Cardiac muscle cell (in vitro differentiated cells and primary cell): ENCODE measurements at regions not wholly inside any gene's neighbourhood (a gene's known extent, or its start where the extent isn't known, plus 50 kb on each side); places are given as distances from the start of the nearest gene placed in this dataset.

Experiments used
- DNase-seq, 2 donors: peaks; one replicate each; pipeline versions ENCODE4 v3.0.0 to v3.0.0-alpha.2; 2010 to 2017; ENCODE audit warnings: low read depth in 1 of 2, low spot score in 1 of 2
- H3K27ac ChIP-seq: fragments of 200-600 bp; sonication (generic); 2 replicates; pipeline ENCODE4 v1.5.1; 2016
- H3K27me3 ChIP-seq: fragments of 200-600 bp; sonication (generic); 2 replicates; pipeline ENCODE4 v1.6.0; 2016; ENCODE audit warnings: control low read depth
- H3K36me3 ChIP-seq: fragments of 200-600 bp; sonication (generic); 2 replicates; pipeline ENCODE4 v1.5.1; 2016; ENCODE audit warnings: control low read depth
- H3K4me1 ChIP-seq: fragments of 200-600 bp; sonication (generic); 2 replicates; pipeline ENCODE4 v1.8.1; 2017; ENCODE audit warnings: low read depth, mild to moderate bottlenecking, mixed run types
- H3K4me3 ChIP-seq: fragments of 200-600 bp; sonication (generic); 2 replicates; pipeline ENCODE4 v1.5.1; 2016; ENCODE audit warnings: mild to moderate bottlenecking
- H3K9me3 ChIP-seq: fragments of 200-600 bp; sonication (generic); 2 replicates; pipeline ENCODE4 v1.5.1; 2017; ENCODE audit warnings: low read depth, mild to moderate bottlenecking, control low read depth
- TF ChIP-seq, protein P1 (sequence below): IDR thresholded peaks from 2 replicates; pipeline ENCODE4 v1.5.1; 2012; ENCODE audit warnings: low read depth, mild to moderate bottlenecking, low read length

DNA sequence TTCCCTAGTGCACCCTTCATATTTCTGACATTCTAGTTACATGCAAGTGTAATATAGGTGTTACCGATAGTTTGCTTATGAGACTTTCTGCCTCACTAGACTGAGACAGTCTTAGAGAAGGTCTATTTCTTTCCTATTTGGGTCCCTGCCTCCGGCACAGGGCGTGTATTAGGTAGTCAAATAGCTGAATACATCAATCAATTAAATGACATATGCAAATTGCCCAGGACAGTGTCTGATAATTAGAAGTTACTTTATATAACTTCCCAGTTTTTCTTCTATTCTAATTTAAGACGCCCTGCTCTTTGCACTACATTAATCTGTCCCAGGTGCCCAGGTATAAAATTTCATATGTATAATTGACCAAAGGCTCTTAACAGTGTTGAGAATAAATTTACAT lies 264.2 kb downstream of the RAB28 start:
- TF ChIP-seq, protein P1, sequence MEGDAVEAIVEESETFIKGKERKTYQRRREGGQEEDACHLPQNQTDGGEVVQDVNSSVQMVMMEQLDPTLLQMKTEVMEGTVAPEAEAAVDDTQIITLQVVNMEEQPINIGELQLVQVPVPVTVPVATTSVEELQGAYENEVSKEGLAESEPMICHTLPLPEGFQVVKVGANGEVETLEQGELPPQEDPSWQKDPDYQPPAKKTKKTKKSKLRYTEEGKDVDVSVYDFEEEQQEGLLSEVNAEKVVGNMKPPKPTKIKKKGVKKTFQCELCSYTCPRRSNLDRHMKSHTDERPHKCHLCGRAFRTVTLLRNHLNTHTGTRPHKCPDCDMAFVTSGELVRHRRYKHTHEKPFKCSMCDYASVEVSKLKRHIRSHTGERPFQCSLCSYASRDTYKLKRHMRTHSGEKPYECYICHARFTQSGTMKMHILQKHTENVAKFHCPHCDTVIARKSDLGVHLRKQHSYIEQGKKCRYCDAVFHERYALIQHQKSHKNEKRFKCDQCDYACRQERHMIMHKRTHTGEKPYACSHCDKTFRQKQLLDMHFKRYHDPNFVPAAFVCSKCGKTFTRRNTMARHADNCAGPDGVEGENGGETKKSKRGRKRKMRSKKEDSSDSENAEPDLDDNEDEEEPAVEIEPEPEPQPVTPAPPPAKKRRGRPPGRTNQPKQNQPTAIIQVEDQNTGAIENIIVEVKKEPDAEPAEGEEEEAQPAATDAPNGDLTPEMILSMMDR: no peak
- no peak for DNase-seq
- no peak overlapping the region for H3K4me3 ChIP-seq
- no peaks in the 10 kb centered on the region for H3K27me3 ChIP-seq
- no peaks in the 10 kb centered on the region for H3K36me3 ChIP-seq
- H3K9me3 ChIP-seq: no peaks in the 10 kb centered on the region
- H3K27ac ChIP-seq: no peak overlapping the region
- H3K4me1 ChIP-seq: no peaks in the 10 kb centered on the region

DNA sequence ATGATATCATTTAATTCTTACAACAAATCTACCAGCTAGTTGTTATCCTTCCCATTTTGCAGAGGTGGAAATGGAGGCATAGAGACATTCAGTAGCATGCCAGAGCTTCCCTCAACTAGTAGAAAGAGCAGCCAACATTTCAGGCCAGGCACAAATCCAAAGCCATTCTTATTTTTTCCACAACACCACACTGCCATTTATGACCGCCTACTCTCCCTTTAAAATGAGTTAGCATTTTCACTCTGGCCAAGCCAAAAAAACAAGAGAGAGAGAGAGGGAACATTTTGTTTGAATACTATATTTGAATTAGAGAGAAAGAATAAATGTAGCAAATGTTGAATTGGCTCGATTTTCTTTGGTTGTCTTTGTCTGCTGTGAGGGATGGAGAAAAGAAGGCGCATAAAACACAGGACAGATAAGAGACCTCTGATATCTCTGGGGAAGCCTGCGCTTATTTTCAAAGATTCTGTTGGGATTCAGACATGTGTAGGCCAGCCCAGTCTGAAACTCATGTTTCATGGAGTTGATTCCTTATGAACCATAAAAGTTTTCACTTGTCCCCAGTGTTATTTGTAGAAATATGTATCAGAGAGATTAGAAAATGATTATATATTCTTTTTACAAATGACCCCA lies 265.7 kb downstream of the RAB28 start:
- H3K36me3 ChIP-seq: no peaks in the 10 kb centered on the region
- TF ChIP-seq, protein P1: no peak

DNA sequence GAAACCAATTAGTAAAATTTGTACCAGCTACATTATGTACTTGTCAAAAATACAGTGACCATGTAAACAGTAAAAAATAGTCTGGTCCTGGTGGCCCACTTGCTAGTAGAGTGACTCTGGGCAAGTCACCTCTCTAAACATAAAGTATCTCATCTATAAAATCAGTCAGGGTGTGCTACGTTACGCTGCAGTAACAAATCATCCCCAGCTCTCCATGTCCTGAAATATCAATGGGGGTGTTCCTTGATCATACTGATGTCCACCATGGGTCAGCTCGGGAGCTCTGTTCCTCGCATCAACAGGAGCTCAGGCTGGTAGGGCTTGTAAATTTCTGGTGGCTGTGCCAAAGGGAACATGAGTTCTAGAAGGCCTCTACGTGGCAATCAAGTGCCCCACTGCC lies 268.6 kb downstream of the RAB28 start:
- Histone ChIP-seq H3K36me3 (no peaks in the 10 kb centered on the region), H3K27me3 (no peaks in the 10 kb centered on the region), H3K4me3 (no peak overlapping the region), H3K4me1 (no peaks in the 10 kb centered on the region), H3K9me3 (no peaks in the 10 kb centered on the region), H3K27ac (no peak overlapping the region)
- no peak for DNase-seq
- TF ChIP-seq, protein P1: no peak

More for the DNA sequence above, 265.7 kb downstream of the RAB28 start:
- Histone ChIP-seq H3K27me3 (no peaks in the 10 kb centered on the region), H3K27ac (no peak overlapping the region), H3K9me3 (no peaks in the 10 kb centered on the region), H3K4me3 (no peak overlapping the region), H3K4me1 (no peaks in the 10 kb centered on the region)
- peak in 1 of 2 donors; percentile 10 for DNase-seq

DNA sequence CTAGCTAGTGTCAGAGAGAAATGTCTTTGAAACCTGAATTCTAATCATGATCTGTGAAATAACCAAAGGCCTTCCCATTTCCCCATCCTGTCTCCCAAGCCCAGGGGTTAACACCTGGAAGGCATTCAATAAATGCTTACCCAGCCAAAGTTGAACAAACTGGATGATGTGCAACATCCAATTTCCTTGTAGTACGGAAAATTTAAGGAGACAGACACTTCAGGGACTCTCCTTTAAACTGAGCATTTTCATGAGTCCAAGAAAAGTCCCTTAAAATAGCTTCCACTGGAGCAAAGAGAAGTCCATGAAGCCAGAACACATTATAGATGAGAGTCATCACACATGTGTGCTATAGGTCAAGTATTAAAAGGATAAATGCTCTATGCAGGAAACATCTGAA lies 271.2 kb downstream of the RAB28 start:
- Histone ChIP-seq H3K9me3 (no peaks in the 10 kb centered on the region), H3K36me3 (no peaks in the 10 kb centered on the region), H3K27ac (no peak overlapping the region), H3K4me3 (no peak overlapping the region), H3K27me3 (no peaks in the 10 kb centered on the region), H3K4me1 (no peaks in the 10 kb centered on the region)
- TF ChIP-seq, protein P1: no peak
- no peak for DNase-seq

DNA sequence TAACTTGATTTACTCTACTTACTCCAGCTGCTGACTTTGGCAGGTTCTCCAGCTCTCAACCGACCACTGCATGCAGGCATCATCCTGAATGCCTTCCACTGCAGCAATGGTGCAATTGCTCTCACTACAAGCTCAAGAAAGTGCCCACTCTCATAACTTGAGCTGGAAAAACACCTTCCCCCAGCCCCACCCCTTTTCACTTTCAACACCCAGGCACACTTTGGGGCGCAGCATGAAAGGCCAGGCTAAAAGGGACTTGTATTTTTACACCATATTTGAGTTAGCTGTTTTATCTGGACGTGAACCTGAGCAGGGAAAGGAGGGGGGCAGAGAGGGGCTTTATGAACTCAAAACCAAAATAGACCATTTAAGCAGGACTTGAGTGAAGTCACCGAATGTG lies 274.5 kb downstream of the RAB28 start:
- no peak overlapping the region for H3K4me3 ChIP-seq
- H3K36me3 ChIP-seq: no peaks in the 10 kb centered on the region
- H3K27me3 ChIP-seq: no peaks in the 10 kb centered on the region
- DNase-seq: no peak
- H3K4me1 ChIP-seq: no peaks in the 10 kb centered on the region
- no peak overlapping the region for H3K27ac ChIP-seq
- TF ChIP-seq, protein P1: no peak
- H3K9me3 ChIP-seq: no peaks in the 10 kb centered on the region
